HL-60 (cell line): ENCODE measurements at regions not wholly inside any gene's neighbourhood (a gene's known extent, or its start where the extent isn't known, plus 50 kb on each side); places are given as distances from the start of the nearest gene placed in this dataset.

Experiments
- DNase-seq, 2 experiments: peaks; one replicate each; pipeline ENCODE4 v3.0.0-alpha.2; 2010 to 2020; ENCODE audit warnings: low read depth in 1 of 2, low spot score in 1 of 2
- H3K27ac ChIP-seq: fragments of 250-450 bp; sonication (Bioruptor Pico); replicated peaks from 2 replicates; pipeline ENCODE4 v1.5.1; 2020; ENCODE audit warnings: mild to moderate bottlenecking, moderate library complexity
- H3K27me3 ChIP-seq: fragments of 250-450 bp; sonication (Bioruptor Pico); 2 replicates; pipeline ENCODE4 v1.5.1; 2021; ENCODE audit warnings: mild to moderate bottlenecking, moderate library complexity; ENCODE audit not compliant: insufficient read depth, poor library complexity, severe bottlenecking
- H3K4me3 ChIP-seq: replicated peaks from 2 replicates; pipeline ENCODE4 v1.5.1; 2011; ENCODE audit warnings: mild to moderate bottlenecking, control low read depth, low read length; ENCODE audit not compliant: insufficient read depth
- CTCF ChIP-seq: IDR thresholded peaks from one replicate; pipeline ENCODE4 v1.5.1; 2011; ENCODE audit warnings: low read length, control low read depth, inconsistent platforms; ENCODE audit not compliant: insufficient read depth
- GABPA ChIP-seq: IDR thresholded peaks from 2 replicates; pipeline ENCODE4 v1.6.1; 2012; ENCODE audit warnings: low read depth
- POLR2AphosphoS5 ChIP-seq: IDR thresholded peaks from 2 replicates; pipeline ENCODE4 v1.6.1; 2012; ENCODE audit warnings: low read depth
- REST ChIP-seq: IDR thresholded peaks from 2 replicates; pipeline ENCODE4 v1.6.1; 2012; ENCODE audit warnings: low read depth; ENCODE audit not compliant: insufficient replicate concordance
- SPI1 ChIP-seq: IDR thresholded peaks from 2 replicates; pipeline ENCODE4 v1.6.1; 2012; ENCODE audit warnings: low read depth, mild to moderate bottlenecking, borderline replicate concordance

GRCh38 chr6:1535295-1535694 lies 74.4 kb upstream of the FOXC1 start:
- Histone ChIP-seq H3K27ac (no peak overlapping the region), H3K27me3 (no peaks in the 10 kb centered on the region), H3K4me3 (no peak overlapping the region)
- TF ChIP-seq CTCF (no peak), POLR2AphosphoS5 (no peak), SPI1 (no peak), GABPA (no peak), REST (no peak)
- no peak for DNase-seq

- Histone ChIP-seq H3K27ac (no peak overlapping the region), H3K4me3 (no peak overlapping the region), H3K27me3 (no peaks in the 10 kb centered on the region)
- DNase-seq = no peak
- no peak for TF ChIP-seq CTCF
Observed at GRCh38 chr6:1536526-1537429, 72.9 kb upstream of the FOXC1 start.

GRCh38 chr6:1538369-1538768 lies 71.3 kb upstream of the FOXC1 start:
- DNase-seq = no peak
- Histone ChIP-seq H3K4me3 (no peak overlapping the region), H3K27ac (no peak overlapping the region), H3K27me3 (no peaks in the 10 kb centered on the region)
- TF ChIP-seq GABPA (no peak), SPI1 (no peak), CTCF (no peak), REST (no peak), POLR2AphosphoS5 (no peak)

GRCh38 chr6:1538810-1539478 lies 70.8 kb upstream of the FOXC1 start:
- DNase-seq = no peak
- Histone ChIP-seq H3K27me3 (no peaks in the 10 kb centered on the region), H3K27ac (no peak overlapping the region), H3K4me3 (no peak overlapping the region)
- TF ChIP-seq POLR2AphosphoS5 = no peak
- no peak for TF ChIP-seq CTCF
- TF ChIP-seq SPI1 = no peak
- no peak for TF ChIP-seq REST
- no peak for TF ChIP-seq GABPA
